CD4-positive, alpha-beta T cell treated with Interferon gamma for 1 hour (primary cell): ENCODE measurements at regions not wholly inside any gene's neighbourhood (a gene's known extent, or its start where the extent isn't known, plus 50 kb on each side); places are given as distances from the start of the nearest gene placed in this dataset.
A peak's percentile ranks its signal among the peaks of the same experiment; 100 is the strongest.

Source experiments
- DNase-seq: peaks from one replicate; pipeline ENCODE4 v3.0.0-alpha.2; 2020

- DNase-seq, result no peak
Observed at GRCh38 chr4:123455360-123455759, 58.8 kb downstream of the SPRY1 start.

GRCh38 chr4:123462007-123462406, 65.4 kb downstream of the SPRY1 start:
- no peak for DNase-seq

GRCh38 chr4:123463869-123464268, 67.3 kb downstream of the SPRY1 start:
- no peak for DNase-seq

- no peak for DNase-seq
Observed at GRCh38 chr4:123465416-123465815, 68.8 kb downstream of the SPRY1 start.

- no peak for DNase-seq
Observed at GRCh38 chr4:123466080-123466785, 69.6 kb downstream of the SPRY1 start.

- no peak for DNase-seq
Observed at GRCh38 chr4:123468479-123469031, 72.0 kb downstream of the SPRY1 start.

GRCh38 chr4:123469245-123469644, 72.7 kb downstream of the SPRY1 start:
- no peak for DNase-seq

GRCh38 chr4:123469696-123470095, 73.1 kb downstream of the SPRY1 start:
- no peak for DNase-seq

GRCh38 chr4:123470640-123471039, 74.0 kb downstream of the SPRY1 start:
- DNase-seq, result no peak

GRCh38 chr4:123471655-123472369, 75.2 kb downstream of the SPRY1 start:
- no peak for DNase-seq

- DNase-seq, result no peak
Observed at GRCh38 chr4:123474817-123475216, 78.2 kb downstream of the SPRY1 start.

- no peak for DNase-seq
Observed at GRCh38 chr4:123476089-123476488, 79.5 kb downstream of the SPRY1 start.

- peak; percentile 63 for DNase-seq
Observed at GRCh38 chr4:123477711-123478209, 81.2 kb downstream of the SPRY1 start.

- DNase-seq, result no peak
Observed at GRCh38 chr4:123478859-123479345, 82.3 kb downstream of the SPRY1 start.

- DNase-seq, result no peak
Observed at GRCh38 chr4:123479944-123480343, 83.3 kb downstream of the SPRY1 start.

GRCh38 chr4:123480706-123481418, 84.3 kb downstream of the SPRY1 start:
- DNase-seq, result no peak

GRCh38 chr4:123481717-123482116, 85.1 kb downstream of the SPRY1 start:
- no peak for DNase-seq

GRCh38 chr4:123484291-123484926, 87.8 kb downstream of the SPRY1 start:
- DNase-seq, result no peak

- no peak for DNase-seq
Observed at GRCh38 chr4:123485601-123486000, 89.0 kb downstream of the SPRY1 start.

GRCh38 chr4:123488916-123489315, 92.3 kb downstream of the SPRY1 start:
- no peak for DNase-seq

- no peak for DNase-seq
Observed at GRCh38 chr4:123495530-123495929, 98.9 kb downstream of the SPRY1 start.

- no peak for DNase-seq
Observed at GRCh38 chr4:123496421-123496820, 99.8 kb downstream of the SPRY1 start.

- no peak for DNase-seq
Observed at GRCh38 chr4:123497340-123497739, 100.7 kb downstream of the SPRY1 start.
